SW 1271 (cell line): ENCODE measurements at regions not wholly inside any gene's neighbourhood (a gene's known extent, or its start where the extent isn't known, plus 50 kb on each side); places are given as distances from the start of the nearest gene placed in this dataset.

Source experiments
- DNase-seq, 2 experiments: peaks; one replicate each; lab custom pipeline; 2025; lab: John Stamatoyannopoulos, UW

DNA sequence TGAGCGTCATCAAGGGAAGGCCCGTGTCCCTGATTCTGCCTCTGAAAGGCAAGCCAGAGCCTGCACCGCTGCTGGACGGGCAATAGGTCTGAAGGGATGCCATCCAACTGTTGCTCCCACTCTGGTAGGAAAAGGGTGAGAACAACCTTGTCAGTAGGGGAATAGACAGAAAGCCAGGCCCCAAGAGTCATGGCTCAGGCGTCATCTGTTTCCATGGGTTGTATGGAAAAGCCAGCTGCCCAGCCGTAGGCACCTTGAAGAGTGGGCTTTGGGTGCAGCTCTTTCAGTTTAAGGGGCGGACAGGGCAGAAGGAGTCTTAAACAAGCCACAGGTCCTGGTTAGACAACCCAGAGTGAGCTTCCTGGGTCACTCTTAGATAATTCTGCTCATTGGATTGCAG is 66.5 kb downstream of the RNF6 start:
- no peak for DNase-seq

DNA sequence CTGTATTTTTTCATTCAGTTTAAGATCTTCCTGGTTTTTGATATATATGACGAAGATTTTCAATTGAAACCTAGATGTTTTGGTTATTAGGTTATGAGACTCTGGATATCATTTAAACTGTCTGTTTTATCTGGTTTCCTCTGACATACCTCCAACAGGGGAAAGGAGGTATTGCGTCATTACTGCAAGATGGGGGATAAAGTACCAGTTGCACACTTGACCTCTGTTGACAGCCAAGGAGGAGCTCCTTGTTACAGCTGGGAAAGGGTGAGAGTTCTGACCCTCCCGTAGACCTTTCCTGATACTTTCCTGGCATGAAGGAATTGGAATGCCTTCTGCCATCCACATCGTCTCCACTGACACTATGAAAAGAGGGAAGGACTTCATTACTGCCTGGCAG is 82.0 kb upstream of the SHISA2 start:
- no peak for DNase-seq

DNA sequence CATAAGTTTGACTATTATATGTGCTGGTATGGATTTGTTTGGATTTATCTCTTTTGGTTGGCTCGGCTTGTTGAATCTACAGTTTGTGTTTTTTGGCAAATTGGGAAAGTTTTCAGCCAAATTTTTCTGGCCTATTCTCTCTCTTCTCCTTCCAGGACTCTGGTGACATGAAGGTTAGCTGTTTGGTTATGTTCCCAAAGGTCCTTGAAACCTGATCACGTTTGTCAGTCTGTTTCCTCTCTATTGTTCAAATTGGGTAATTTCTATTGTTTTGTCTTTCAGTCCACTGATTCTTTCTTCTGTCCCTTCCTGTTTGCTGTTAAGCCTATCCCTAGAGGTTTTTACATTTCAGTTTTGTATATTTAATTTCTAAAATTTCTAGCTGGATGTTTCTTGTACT is 81.5 kb upstream of the SHISA2 start:
- no peak for DNase-seq

DNA sequence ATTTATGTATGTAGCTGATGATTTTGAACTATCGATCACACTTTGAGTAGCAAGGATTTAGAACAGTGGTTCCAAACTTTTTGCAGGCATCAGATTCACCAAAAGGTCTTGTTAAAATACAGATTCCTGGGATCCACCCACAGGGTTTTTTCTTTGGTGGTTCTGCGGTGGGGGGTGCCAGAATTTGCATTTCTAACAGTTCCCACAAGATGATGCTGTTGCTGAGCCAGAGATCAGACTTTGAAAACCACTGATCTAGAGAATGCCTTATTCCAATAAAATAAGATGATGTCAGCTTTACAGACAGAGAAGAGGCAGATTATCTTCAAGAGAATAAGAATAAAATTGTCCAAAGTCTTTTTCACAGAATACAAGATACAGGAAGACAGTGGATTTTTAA is 80.9 kb upstream of the SHISA2 start:
- peak in 1 of 2 experiments; percentile 13 for DNase-seq

DNA sequence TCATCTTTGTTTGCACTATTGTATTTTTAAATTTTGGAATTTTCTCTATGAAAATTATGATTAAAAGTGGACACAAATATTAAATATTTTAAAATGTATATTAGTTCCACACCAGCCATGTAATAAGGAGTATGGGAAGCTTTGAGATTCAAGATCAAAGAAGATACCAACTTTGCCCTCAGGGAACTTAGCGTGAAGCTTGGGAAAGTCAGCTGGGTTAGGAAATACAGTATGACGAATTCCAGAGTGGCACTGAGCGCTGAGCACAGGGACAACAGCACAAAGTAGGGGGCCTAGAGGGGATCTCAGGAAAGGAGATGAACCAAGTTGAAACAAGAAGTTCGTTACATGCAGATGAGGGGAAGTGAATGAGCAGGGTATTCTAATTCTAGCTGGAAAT is 76.9 kb upstream of the SHISA2 start:
- no peak for DNase-seq

- DNase-seq, result no peak
Measured at GRCh38 chr13:26117620-26118019, 65.8 kb upstream of the SHISA2 start.

DNA sequence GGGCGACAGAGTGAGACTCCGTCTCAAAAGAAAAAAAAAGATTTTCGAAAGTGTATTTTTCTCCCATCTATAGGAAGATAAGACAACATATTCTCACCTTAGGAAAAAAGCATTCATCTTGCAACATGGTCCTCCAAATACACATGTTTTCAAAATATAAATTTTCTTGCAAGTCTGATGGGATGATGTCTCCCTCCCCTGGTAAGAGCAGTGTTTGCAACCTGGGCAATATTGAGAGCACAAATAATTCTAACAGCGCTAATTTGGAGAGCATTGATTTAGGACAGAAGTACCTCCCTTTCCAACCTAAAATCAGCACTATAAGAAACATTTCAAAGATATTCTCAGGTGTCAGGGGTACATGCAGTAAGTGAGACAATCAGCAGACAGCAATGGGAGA is 61.0 kb upstream of the SHISA2 start:
- DNase-seq, result peak in 1 of 2 experiments; percentile 4

DNA sequence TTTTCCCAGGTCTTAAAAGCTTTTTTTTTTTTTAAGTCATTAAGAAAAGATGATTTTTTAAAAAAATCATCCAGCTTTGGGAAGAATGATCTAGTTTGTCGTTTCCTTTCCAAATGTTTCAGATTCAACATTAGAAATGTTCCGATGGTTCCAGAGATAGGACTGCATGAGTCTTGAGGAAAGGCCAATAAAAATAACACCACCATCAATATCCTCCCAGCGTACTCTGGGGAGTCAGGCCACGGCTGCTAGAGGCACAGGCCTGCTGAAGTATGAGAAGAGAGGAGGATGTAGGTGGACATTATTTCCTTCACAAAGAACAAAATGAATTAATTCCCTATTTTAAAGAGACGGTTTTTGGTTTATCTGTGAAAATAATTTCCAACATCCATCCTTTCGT is 60.0 kb upstream of the SHISA2 start:
- no peak for DNase-seq
